ENCODE measurements at regions not wholly inside any gene's neighbourhood (a gene's known extent, or its start where the extent isn't known, plus 50 kb on each side); places are given as distances from the start of the nearest gene placed in this dataset.

DNA sequence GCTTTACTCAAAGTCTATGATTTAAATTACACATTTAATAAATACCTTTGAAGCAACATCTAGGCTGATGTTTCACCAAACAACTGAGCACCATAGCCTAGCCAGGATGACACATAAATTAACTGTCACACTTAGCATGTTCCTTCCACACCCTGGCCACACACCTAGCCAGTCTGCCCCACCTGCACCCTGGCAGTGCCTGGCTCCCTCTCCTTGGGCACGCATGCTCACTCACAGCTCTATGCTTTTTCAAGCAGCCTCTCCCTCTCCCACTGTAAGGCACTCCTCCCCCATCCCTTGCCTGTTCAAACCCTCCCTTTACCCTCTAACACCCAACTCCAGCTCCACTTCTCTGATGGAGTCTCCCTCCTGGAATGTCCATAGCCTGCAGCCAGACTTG lies 357.6 kb upstream of the KLHL29 start:
- TF ChIP-seq PTBP1 (IDR thresholded peaks at IDR 0.05; ENCODE audit: low read depth, low read length, poor library complexity, severe bottlenecking): no peak
- TF ChIP-seq ZSCAN22 (CRISPR knock-in tag; IDR thresholded peaks at IDR 0.05): no peak
- no peak for TF ChIP-seq HMGXB4 (CRISPR knock-in tag; IDR thresholded peaks at IDR 0.05; ENCODE audit: borderline replicate concordance in 1 of 2, low read depth in 1 of 2)
- TF ChIP-seq ZNF274 (CRISPR knock-in tag; IDR thresholded peaks at IDR 0.05): no peak
- TF ChIP-seq POLR2A (IDR thresholded peaks at IDR 0.05; ENCODE audit: insufficient read depth in 1 of 2, low read depth in 2 of 2, low read length in 2 of 2): no peak
- no peak for TF ChIP-seq EP300 (IDR thresholded peaks at IDR 0.05; ENCODE audit: low read depth in 2 of 2, low read length in 2 of 2)
- TF ChIP-seq EP300 (CRISPR knock-in tag; IDR thresholded peaks at IDR 0.05; ENCODE audit: borderline replicate concordance): no peak
- no peak for TF ChIP-seq ETS1 (CRISPR knock-in tag; IDR thresholded peaks at IDR 0.05)
- no peak for TF ChIP-seq FOXJ3 (CRISPR knock-in tag; IDR thresholded peaks at IDR 0.05; ENCODE audit: borderline replicate concordance)
- TF ChIP-seq, protein P1, sequence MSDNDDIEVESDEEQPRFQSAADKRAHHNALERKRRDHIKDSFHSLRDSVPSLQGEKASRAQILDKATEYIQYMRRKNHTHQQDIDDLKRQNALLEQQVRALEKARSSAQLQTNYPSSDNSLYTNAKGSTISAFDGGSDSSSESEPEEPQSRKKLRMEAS (IDR thresholded peaks at IDR 0.05): no peak
- no peak for TF ChIP-seq RAD21 (CRISPR knock-in tag; IDR thresholded peaks at IDR 0.05)

Measured in HepG2 (cell line).